Spleen (tissue), 7 donors: ENCODE measurements at regions not wholly inside any gene's neighbourhood (a gene's known extent, or its start where the extent isn't known, plus 50 kb on each side); places are given as distances from the start of the nearest gene placed in this dataset.

Experiments used
- CTCF ChIP-seq, 11 experiments: fragments of 200-600 bp in 7 of 11; fragments of 450-650 bp in 4 of 11; sonication (generic) in 4 of 11; IDR thresholded peaks in 8 of 11; conservative IDR thresholded peaks in 3 of 11; 1 replicate in 7 of 11; 2 replicates in 4 of 11; pipeline versions ENCODE4 v1.4.0 to v1.8.0; 2016 to 2021; ENCODE audit warnings: antibody characterized with exemption in 11 of 11, inconsistent platforms in 4 of 11, mild to moderate bottlenecking in 1 of 11
- POLR2A ChIP-seq, 3 donors: fragments of 450-650 bp; IDR thresholded peaks; one replicate each; pipeline ENCODE4 v1.5.1; 2017; ENCODE audit warnings: antibody characterized with exemption in 3 of 3, mild to moderate bottlenecking in 1 of 3
- POLR2AphosphoS5 ChIP-seq, 3 donors: sonication (generic); formaldehyde crosslinking; IDR thresholded peaks; one replicate each; pipeline ENCODE4 v1.5.1; 2017; ENCODE audit warnings: antibody characterized with exemption in 3 of 3
- donor health status: DM: no; HTN: no; CAD: no; lungs with moderate emphysema.
- donor health status: DM: no; HTN: no; CAD: no.
- donor health status: DM: no; HTN: no; CAD: no.

GRCh38 chr22:27531782-27532530, 269.6 kb downstream of the MN1 start:
- TF ChIP-seq CTCF (IDR thresholded peaks at IDR 0.05 in 8 of 11, conservative IDR thresholded peaks at IDR 0.05 in 3 of 11) (no peak), POLR2A (IDR thresholded peaks at IDR 0.05) (no peak), POLR2AphosphoS5 (IDR thresholded peaks at IDR 0.05) (no peak)
